Right cardiac atrium (tissue), 5 donors: ENCODE measurements at regions not wholly inside any gene's neighbourhood (a gene's known extent, or its start where the extent isn't known, plus 50 kb on each side); places are given as distances from the start of the nearest gene placed in this dataset.

Source experiments
- ATAC-seq, 2 donors: fragments of 200-7000 bp; cut with Tn5 transposase; one replicate each; pipeline versions ENCODE4 v1.8.0 to v1.9.1; 2020; ENCODE audit warnings: moderate library complexity in 2 of 2, mild to moderate bottlenecking in 1 of 2
- DNase-seq, 3 donors: peaks; one replicate each; pipeline ENCODE4 v3.0.0-alpha.2; 2020
- H3K27ac ChIP-seq: one replicate; pipeline ENCODE4 v1.5.1; 2013; ENCODE audit warnings: mild to moderate bottlenecking, low read length, control low read depth, moderate library complexity
- H3K27me3 ChIP-seq: one replicate; pipeline ENCODE4 v1.6.1; 2013; ENCODE audit not compliant: control insufficient read depth, insufficient read depth
- H3K4me1 ChIP-seq: one replicate; pipeline ENCODE4 v1.6.1; 2013; ENCODE audit warnings: low read length; ENCODE audit not compliant: control insufficient read depth, insufficient read depth
- H3K4me3 ChIP-seq: one replicate; pipeline ENCODE4 v1.5.1; 2013; ENCODE audit warnings: low read length, control low read depth
- H3K9me3 ChIP-seq: one replicate; pipeline ENCODE4 v1.6.1; 2013; ENCODE audit warnings: low read length; ENCODE audit not compliant: control insufficient read depth
- WGBS: extraction: QIAGEN DNeasy Blood & Tissue Kit; methylation state at CpG from one replicate; pipeline ENCODE4 v1.1.7; 2013; 5-methylcytosine and 5-hydroxymethylcytosine counted together
- intact Hi-C, 4 donors: fragments of 100-400 bp; cut with DNase I; formaldehyde crosslinking; loops; one replicate each; pipeline versions ENCODE4 v1.11.0 to v1.14.0; 2022 to 2023
- donor health status: healthy with polysubstance abuse.
- donor health status: DM: no; HTN: yes; CAD: no.
- donor health status: DM: no; HTN: no; CAD: no.
- donor health status: DM: no; HTN: yes; CAD: no; lungs with severe emphysema.
- donor health status: DM: yes; HTN: yes; CAD: no.

- Histone ChIP-seq H3K27ac (no peak overlapping the region), H3K9me3 (no peaks in the 10 kb centered on the region), H3K4me1 (no peaks in the 10 kb centered on the region), H3K27me3 (no peaks in the 10 kb centered on the region), H3K4me3 (no peak overlapping the region)
- WGBS: 84% methylated on average over 4 of the region's 4 CpGs
- ATAC-seq (no peak), DNase-seq (no peak)
- intact Hi-C loops: no loop called here
Observed at GRCh38 chr1:17953921-17954320, 153.7 kb upstream of the IGSF21 start.

DNA sequence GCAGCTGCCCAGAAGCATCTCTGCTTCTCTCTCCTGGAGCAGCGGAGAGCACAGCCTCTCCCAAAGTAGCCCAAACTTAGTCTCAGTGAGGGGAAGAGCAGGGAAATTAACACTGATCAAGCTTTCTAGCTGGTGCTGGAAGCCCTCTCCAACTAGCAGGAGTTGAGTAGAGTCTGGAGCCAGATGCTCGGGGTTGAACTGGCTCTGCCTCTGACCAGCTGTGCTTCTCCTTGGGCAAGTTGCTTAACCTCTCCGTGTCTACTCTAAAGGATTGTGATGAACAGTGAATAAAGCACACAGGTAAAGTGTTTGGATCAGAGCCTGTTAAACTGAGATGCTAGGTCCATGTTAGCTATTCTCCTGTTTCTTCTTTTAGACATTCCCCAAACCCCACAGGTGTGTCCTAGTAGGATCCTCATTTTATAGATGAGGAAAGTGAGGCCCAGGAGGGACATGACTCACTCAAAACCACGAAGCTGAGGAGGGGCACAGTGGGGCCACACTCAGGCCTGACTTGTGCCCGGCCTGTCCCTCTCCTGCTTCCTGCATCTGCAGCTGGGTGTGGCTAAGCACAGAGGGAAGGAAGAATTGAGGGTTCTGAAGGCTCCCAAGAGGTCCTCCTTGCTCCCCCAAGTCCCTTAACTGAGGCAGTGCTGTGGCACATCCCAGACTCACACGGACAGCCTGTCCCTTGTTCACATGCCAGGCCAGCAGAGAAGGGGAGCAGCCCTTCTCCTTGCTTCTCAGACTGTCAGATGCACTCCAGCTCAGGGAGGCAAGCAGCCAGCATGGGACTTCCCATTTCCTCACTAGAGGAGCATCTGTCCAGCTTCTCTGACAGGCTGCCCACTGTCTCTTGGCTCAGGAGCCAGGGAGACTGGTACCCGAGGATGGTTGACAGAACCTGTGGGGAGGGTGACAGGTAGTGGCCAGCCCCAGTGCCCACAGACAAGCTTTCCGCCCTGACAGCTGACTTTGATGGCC lies 152.0 kb upstream of the IGSF21 start:
- intact Hi-C loops: no loop called here
- H3K9me3 ChIP-seq: no peaks in the 10 kb centered on the region
- H3K27ac ChIP-seq: no peak overlapping the region
- ATAC-seq: no peak
- WGBS: 64% methylated on average over 8 of the region's 8 CpGs
- H3K27me3 ChIP-seq: no peaks in the 10 kb centered on the region
- no peaks in the 10 kb centered on the region for H3K4me1 ChIP-seq
- no peak overlapping the region for H3K4me3 ChIP-seq
- DNase-seq: no peak

GRCh38 chr1:17957588-17958267 lies 149.9 kb upstream of the IGSF21 start:
- ATAC-seq (no peak), DNase-seq (no peak)
- H3K27ac ChIP-seq: no peak overlapping the region
- no peaks in the 10 kb centered on the region for H3K9me3 ChIP-seq
- intact Hi-C loops: no loop called here
- no peaks in the 10 kb centered on the region for H3K4me1 ChIP-seq
- no peak overlapping the region for H3K4me3 ChIP-seq
- 51% methylated on average over 10 of the region's 10 CpGs for WGBS
- no peaks in the 10 kb centered on the region for H3K27me3 ChIP-seq

DNA sequence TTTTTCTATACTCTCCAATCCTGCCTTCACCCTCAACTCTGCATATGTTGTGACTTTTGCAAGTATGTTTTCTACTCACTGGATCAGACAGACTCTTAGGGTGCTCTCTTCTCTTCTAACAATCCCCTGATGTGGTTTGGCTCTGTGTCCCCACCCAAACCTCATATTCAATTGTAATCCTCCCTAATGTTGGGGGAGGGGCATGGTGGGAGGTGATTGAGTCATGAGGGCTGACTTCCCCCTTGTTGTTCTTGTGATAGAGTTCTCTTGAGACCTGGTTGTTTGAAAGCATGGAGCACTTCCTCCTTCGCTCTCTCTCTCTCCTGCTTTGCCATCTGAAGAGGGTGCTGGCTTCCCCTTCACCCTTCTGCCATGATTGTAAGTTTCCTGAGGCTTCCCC lies 148.9 kb upstream of the IGSF21 start:
- Histone ChIP-seq H3K4me1 (no peaks in the 10 kb centered on the region), H3K4me3 (no peak overlapping the region), H3K27me3 (no peaks in the 10 kb centered on the region), H3K9me3 (no peaks in the 10 kb centered on the region), H3K27ac (no peak overlapping the region)
- intact Hi-C loops: no loop called here
- WGBS: 46% methylated on average over 1 of the region's 1 CpG
- DNase-seq: no peak
- no peak for ATAC-seq

DNA sequence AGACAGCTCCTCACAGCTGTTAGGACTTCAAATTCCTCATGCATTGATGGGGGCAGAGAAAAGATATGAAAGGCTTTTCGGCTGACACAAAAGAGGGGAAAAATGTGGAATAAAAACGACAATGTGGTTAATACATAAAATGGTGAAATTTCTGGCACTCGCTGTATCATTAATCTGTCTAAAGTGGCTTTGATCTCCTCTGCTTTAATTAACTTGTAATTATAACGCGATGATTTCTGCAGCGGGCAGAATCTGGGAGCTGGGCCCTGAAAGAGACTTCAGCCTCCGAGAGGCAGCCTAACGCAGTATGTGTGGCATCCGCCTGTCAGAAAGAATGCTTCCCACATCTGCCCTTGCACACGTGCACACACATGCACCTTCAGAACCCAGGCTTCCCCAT lies 144.1 kb upstream of the IGSF21 start:
- intact Hi-C loops: no loop called here
- DNase-seq: no peak
- WGBS: 65% methylated on average over 10 of the region's 10 CpGs
- ATAC-seq: no peak
- Histone ChIP-seq H3K4me3 (no peak overlapping the region), H3K27me3 (no peaks in the 10 kb centered on the region), H3K9me3 (no peaks in the 10 kb centered on the region), H3K4me1 (no peaks in the 10 kb centered on the region), H3K27ac (no peak overlapping the region)

DNA sequence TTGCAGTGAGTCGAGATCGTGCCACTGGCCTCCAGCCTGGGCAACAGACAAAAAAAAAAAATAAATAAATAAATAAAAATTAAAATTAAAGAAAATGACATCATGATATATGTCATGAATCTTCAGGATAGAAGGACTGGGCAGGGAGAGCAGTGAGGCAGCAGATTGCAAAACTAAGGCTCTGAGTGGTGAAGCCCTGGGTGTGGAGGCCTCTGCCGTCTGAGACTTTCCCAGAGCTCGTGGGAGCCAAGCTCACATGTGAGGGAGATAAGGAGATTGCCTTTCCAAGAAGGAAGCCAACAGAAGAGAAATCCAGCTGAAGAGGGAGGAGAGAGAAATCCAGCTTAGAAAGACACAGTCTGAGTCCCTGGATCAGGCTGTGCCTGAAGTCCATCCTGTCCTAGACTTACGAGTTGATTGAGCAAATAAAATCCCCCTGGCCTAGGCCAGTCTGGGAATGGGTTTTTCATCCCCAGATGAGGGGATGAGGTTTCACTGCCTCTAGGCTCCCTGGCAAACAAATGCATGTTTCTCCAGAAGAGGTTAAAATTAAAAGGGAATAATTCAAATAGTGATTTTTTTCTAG lies 142.0 kb upstream of the IGSF21 start:
- 71% methylated on average over 5 of the region's 5 CpGs for WGBS
- no peak for ATAC-seq
- Histone ChIP-seq H3K9me3 (no peaks in the 10 kb centered on the region), H3K4me1 (no peaks in the 10 kb centered on the region), H3K27ac (no peak overlapping the region), H3K4me3 (no peak overlapping the region), H3K27me3 (no peaks in the 10 kb centered on the region)
- DNase-seq: no peak
- intact Hi-C loops: no loop called here

DNA sequence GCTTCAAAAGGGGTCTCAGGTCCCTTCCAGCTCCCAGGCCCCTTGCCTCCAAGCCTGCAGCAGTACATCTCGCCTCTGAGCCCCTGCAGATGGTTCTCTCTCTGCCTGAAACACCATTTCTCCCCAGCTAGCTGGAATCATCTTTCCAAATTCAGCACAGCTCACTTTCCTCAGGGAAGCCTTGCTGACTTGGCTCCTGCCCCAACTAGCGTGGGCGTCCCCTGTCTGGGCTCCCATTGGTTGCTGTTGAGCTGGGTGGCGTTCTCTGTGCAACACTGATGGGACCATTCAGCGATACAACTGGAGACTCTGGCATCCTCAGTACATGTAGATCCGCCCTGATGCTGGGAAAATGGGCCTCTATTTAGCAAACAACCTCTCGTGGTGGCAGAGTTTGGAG lies 141.3 kb upstream of the IGSF21 start:
- no peak overlapping the region for H3K27ac ChIP-seq

GRCh38 chr1:17967623-17968255 lies 139.9 kb upstream of the IGSF21 start:
- WGBS: 72% methylated on average over 2 of the region's 2 CpGs
- intact Hi-C loops: no loop called here
- Histone ChIP-seq H3K4me3 (no peak overlapping the region), H3K4me1 (no peaks in the 10 kb centered on the region), H3K27me3 (no peaks in the 10 kb centered on the region), H3K27ac (no peak overlapping the region), H3K9me3 (no peaks in the 10 kb centered on the region)
- no peak for DNase-seq
- no peak for ATAC-seq

More for the DNA sequence above, 141.3 kb upstream of the IGSF21 start:
- Histone ChIP-seq H3K9me3 (no peaks in the 10 kb centered on the region), H3K27me3 (no peaks in the 10 kb centered on the region), H3K4me3 (no peak overlapping the region), H3K4me1 (no peaks in the 10 kb centered on the region)
- ATAC-seq (no peak), DNase-seq (no peak)
- intact Hi-C loops: no loop called here
- WGBS: 42% methylated on average over 7 of the region's 7 CpGs

DNA sequence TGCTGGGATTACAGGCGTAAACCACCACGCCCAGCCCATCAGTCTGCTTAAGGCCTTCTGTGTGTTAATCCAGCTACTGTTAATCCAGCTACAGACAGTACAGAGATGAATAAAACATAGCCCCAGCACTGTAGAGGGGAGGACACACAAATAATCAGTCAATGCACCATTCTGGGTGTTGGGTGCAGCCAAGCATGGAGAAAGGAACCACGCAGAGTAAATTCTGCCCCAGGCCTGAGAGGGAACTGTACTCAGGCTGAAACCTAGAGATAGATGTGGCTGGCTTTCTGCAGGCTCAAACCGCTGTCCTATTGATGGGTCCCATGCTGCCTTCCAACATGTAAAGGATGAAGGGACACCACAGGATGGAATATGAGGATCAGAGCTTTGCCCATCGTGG lies 136.8 kb upstream of the IGSF21 start:
- intact Hi-C loops: no loop called here
- Histone ChIP-seq H3K27ac (no peak overlapping the region), H3K27me3 (no peaks in the 10 kb centered on the region), H3K9me3 (no peaks in the 10 kb centered on the region), H3K4me3 (no peak overlapping the region), H3K4me1 (no peaks in the 10 kb centered on the region)
- WGBS: 82% methylated on average over 5 of the region's 5 CpGs
- no peak for ATAC-seq
- no peak for DNase-seq

DNA sequence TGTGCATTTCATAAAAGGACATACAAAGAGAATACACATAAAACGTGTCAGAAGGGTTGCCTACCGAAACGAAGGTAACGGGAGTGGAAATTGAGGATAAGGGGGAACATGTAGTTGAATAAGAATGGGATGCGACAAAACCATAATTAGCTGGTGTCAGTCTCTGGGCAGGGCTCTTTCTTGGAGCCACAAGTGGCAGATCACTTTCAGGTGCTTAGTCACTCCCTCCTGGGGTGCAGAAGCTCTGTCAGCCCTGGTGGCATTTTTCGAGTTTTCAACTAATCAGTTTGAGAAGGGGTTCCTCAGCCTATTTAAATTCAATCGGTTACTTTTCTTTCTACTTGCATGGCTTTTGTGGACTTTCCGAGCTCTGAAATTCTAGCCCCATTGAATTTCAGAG lies 133.9 kb upstream of the IGSF21 start:
- no peaks in the 10 kb centered on the region for H3K27me3 ChIP-seq
- DNase-seq (no peak), ATAC-seq (no peak)
- no peak overlapping the region for H3K27ac ChIP-seq
- H3K4me1 ChIP-seq: no peaks in the 10 kb centered on the region
- no peaks in the 10 kb centered on the region for H3K9me3 ChIP-seq
- no peak overlapping the region for H3K4me3 ChIP-seq
- 61% methylated on average over 8 of the region's 8 CpGs for WGBS
- intact Hi-C loops: no loop called here

GRCh38 chr1:17976854-17977253 lies 130.7 kb upstream of the IGSF21 start:
- DNase-seq: no peak
- Histone ChIP-seq H3K27ac (no peak overlapping the region), H3K4me3 (no peak overlapping the region), H3K9me3 (no peaks in the 10 kb centered on the region), H3K4me1 (no peaks in the 10 kb centered on the region), H3K27me3 (no peaks in the 10 kb centered on the region)
- no peak for ATAC-seq
- intact Hi-C loops: no loop called here
